ENCODE measurements at regions not wholly inside any gene's neighbourhood (a gene's known extent, or its start where the extent isn't known, plus 50 kb on each side); places are given as distances from the start of the nearest gene placed in this dataset.

- H3K27me3 ChIP-seq (ENCODE audit: control insufficient read depth, insufficient read depth, low read length) = peaks cover 9% of the 10 kb centered on the region
- H3K18ac ChIP-seq (ENCODE audit: low read depth, low read length) = no peak overlapping the region
- H3K23ac ChIP-seq (ENCODE audit: low read depth, low read length) = no peak overlapping the region
- no peak overlapping the region for H3K4me2 ChIP-seq (ENCODE audit: low read depth, low read length)
- no peak overlapping the region for H2BK15ac ChIP-seq (ENCODE audit: low read depth, low read length)
- peaks cover 3% of the 10 kb centered on the region; the same call in 1 of the 2 replicates for H3K9me1 ChIP-seq (ENCODE audit: insufficient read depth, low read length)
- H4K91ac ChIP-seq (ENCODE audit: insufficient read depth, low read depth, low read length) = no peak overlapping the region
- in situ Hi-C loops (cut with MboI; ENCODE audit: low sequenced_read_pairs) = no loop called here
- H3K27ac ChIP-seq (ENCODE audit: insufficient read depth, low read length) = no peak overlapping the region
- no peaks in the 10 kb centered on the region for H3K36me3 ChIP-seq (ENCODE audit: control insufficient read depth, insufficient read depth, low read length)
- no peak for DNase-seq
- H2BK120ac ChIP-seq (ENCODE audit: low read depth, low read length) = no peak overlapping the region
- ChIA-PET POLR2A (ENCODE audit: unreplicated experiment) (no interaction called here), CTCF (no interaction called here)
- H2AK9ac ChIP-seq (replicated peaks; ENCODE audit: low read depth, low read length, poor library complexity) = no peak overlapping the region
- no peak overlapping the region for H3K4ac ChIP-seq (ENCODE audit: low read depth, low read length)
- dilution Hi-C loops (cut with HindIII; ENCODE audit: low sequenced_read_pairs, unreplicated experiment) = no loop called here
- no peak for TF ChIP-seq RFX5 (IDR thresholded peaks at IDR 0.05; ENCODE audit: low read depth, low read length)
- TF ChIP-seq SMC3 (IDR thresholded peaks at IDR 0.05; ENCODE audit: low read depth, low read length) = no peak
- no peak for TF ChIP-seq FOS (IDR thresholded peaks at IDR 0.05; ENCODE audit: low read depth, low read length)
- no peak for TF ChIP-seq MAZ (IDR thresholded peaks at IDR 0.05; ENCODE audit: borderline replicate concordance, low read depth, low read length)
- H2BK20ac ChIP-seq (ENCODE audit: low read depth, low read length) = no peak overlapping the region
- BruUV-seq (replicated peaks) = no TSS peak
- ATAC-seq (ENCODE audit: low read depth) = no peak
- H2AFZ ChIP-seq (replicated peaks; ENCODE audit: low read length, poor library complexity) = no peak overlapping the region
- no peak overlapping the region for H2AK5ac ChIP-seq (ENCODE audit: low read depth, low read length)
- peaks cover 5% of the 10 kb centered on the region; the same call in 1 of the 2 replicates for H3K4me1 ChIP-seq (ENCODE audit: control insufficient read depth, insufficient read depth, low read length)
- no peak overlapping the region for H4K5ac ChIP-seq (ENCODE audit: low read depth, low read length)
- no peak overlapping the region for H3K9ac ChIP-seq (ENCODE audit: low read depth, low read length)
- H3K14ac ChIP-seq (replicated peaks; ENCODE audit: low read depth, low read length) = no peak overlapping the region
- H3K9me3 ChIP-seq (ENCODE audit: control insufficient read depth, insufficient read depth, low read length) = no peaks in the 10 kb centered on the region
- WGBS, 2 experiments (ENCODE audit: extremely low coverage in 2 of 2, insufficient read length in 1 of 2) = 80% methylated on average over 2 of the region's 10 CpGs; no CpG with 5 or more reads in 1 of the 2 experiments
- no peak overlapping the region for H3K4me3 ChIP-seq (ENCODE audit: insufficient read depth, low read depth, low read length)
- intact Hi-C loops (cut with micrococcal nuclease) = no loop called here
- no peak overlapping the region for H3K56ac ChIP-seq (ENCODE audit: extremely low read depth, insufficient read depth, low read length)
- no peaks in the 10 kb centered on the region for H3K79me1 ChIP-seq (ENCODE audit: low read depth in 1 of 2, low read length in 2 of 2)
- H4K20me1 ChIP-seq (ENCODE audit: insufficient read depth, low read length) = no peaks in the 10 kb centered on the region
- no peak overlapping the region for H2BK5ac ChIP-seq (ENCODE audit: low read depth, low read length, poor library complexity, severe bottlenecking)
- H4K8ac ChIP-seq (ENCODE audit: low read depth in 2 of 2, low read length in 2 of 2) = no peak overlapping the region
These were observed 541.0 kb downstream of the TNS3 start for GRCh38 chr7:47040795-47041347.

Data from IMR-90 (cell line).